Activated CD8-positive, alpha-beta T cell treated with anti-CD3 and anti-CD28 coated beads for 36 hours (primary cell): ENCODE measurements at regions not wholly inside any gene's neighbourhood (a gene's known extent, or its start where the extent isn't known, plus 50 kb on each side); places are given as distances from the start of the nearest gene placed in this dataset.

ENCODE experiments used
- ATAC-seq: fragments of 200-7000 bp; cut with Tn5 transposase; one replicate; pipeline ENCODE4 v1.10.0; 2021; ENCODE audit warnings: mild to moderate bottlenecking, moderate library complexity
- CTCF ChIA-PET: fragments of 350-600 bp; sonication (Branson Sonifier 250); formaldehyde crosslinking; loops from one replicate; lab custom pipeline; 2021; ENCODE audit warnings: antibody characterized with exemption; lab: Charles Lee
- POLR2A ChIA-PET: fragments of 350-600 bp; sonication (Branson Sonifier 250); formaldehyde crosslinking; loops from one replicate; lab custom pipeline; 2021; ENCODE audit warnings: antibody characterized with exemption; lab: Charles Lee
- DNase-seq: peaks from one replicate; pipeline ENCODE4 v3.0.0-alpha.2; 2020
- H3K27ac Mint-ChIP-seq: one replicate; pipeline ENCODE4 v1.8.0; 2021; ENCODE audit warnings: mild to moderate bottlenecking, mixed read lengths
- H3K27me3 Mint-ChIP-seq: one replicate; pipeline ENCODE4 v1.8.0; 2021; ENCODE audit warnings: mixed read lengths
- H3K36me3 Mint-ChIP-seq: one replicate; pipeline ENCODE4 v1.8.0; 2021; ENCODE audit warnings: low read depth, mixed read lengths
- H3K4me1 Mint-ChIP-seq: one replicate; pipeline ENCODE4 v1.8.0; 2021; ENCODE audit warnings: low read depth, mixed read lengths
- H3K4me3 Mint-ChIP-seq: one replicate; pipeline ENCODE4 v1.8.0; 2021; ENCODE audit warnings: mild to moderate bottlenecking, moderate library complexity, mixed read lengths
- H3K9me3 Mint-ChIP-seq: one replicate; pipeline ENCODE4 v1.8.0; 2021; ENCODE audit warnings: mixed read lengths
- intact Hi-C: fragments of 100-400 bp; cut with micrococcal nuclease; formaldehyde crosslinking; loops from one replicate; pipeline ENCODE4 v1.10.0; 2022
- TF ChIP-seq, protein P1 (sequence below): fragments of 200-600 bp; IDR thresholded peaks from one replicate; pipeline ENCODE4 v1.8.0; 2022; ENCODE audit warnings: antibody characterized with exemption, mild to moderate bottlenecking

GRCh38 chr1:56045477-56045876 lies 533.9 kb downstream of the PLPP3 start:
- intact Hi-C loops = no loop called here
- ChIA-PET CTCF (no interaction called here), POLR2A (no interaction called here)
- ATAC-seq (no peak), DNase-seq (no peak)
- TF ChIP-seq, protein P1, sequence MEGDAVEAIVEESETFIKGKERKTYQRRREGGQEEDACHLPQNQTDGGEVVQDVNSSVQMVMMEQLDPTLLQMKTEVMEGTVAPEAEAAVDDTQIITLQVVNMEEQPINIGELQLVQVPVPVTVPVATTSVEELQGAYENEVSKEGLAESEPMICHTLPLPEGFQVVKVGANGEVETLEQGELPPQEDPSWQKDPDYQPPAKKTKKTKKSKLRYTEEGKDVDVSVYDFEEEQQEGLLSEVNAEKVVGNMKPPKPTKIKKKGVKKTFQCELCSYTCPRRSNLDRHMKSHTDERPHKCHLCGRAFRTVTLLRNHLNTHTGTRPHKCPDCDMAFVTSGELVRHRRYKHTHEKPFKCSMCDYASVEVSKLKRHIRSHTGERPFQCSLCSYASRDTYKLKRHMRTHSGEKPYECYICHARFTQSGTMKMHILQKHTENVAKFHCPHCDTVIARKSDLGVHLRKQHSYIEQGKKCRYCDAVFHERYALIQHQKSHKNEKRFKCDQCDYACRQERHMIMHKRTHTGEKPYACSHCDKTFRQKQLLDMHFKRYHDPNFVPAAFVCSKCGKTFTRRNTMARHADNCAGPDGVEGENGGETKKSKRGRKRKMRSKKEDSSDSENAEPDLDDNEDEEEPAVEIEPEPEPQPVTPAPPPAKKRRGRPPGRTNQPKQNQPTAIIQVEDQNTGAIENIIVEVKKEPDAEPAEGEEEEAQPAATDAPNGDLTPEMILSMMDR = no peak
- Mint-ChIP-seq H3K4me1 (no peaks in the 10 kb centered on the region), H3K27me3 (no peaks in the 10 kb centered on the region), H3K4me3 (no peak overlapping the region), H3K9me3 (peaks cover 4% of the 10 kb centered on the region), H3K27ac (no peak overlapping the region), H3K36me3 (no peaks in the 10 kb centered on the region)

GRCh38 chr1:56045062-56045461 lies 534.3 kb downstream of the PLPP3 start:
- no peak overlapping the region for H3K27ac Mint-ChIP-seq
- DNase-seq (no peak), ATAC-seq (no peak)
- no peaks in the 10 kb centered on the region for H3K27me3 Mint-ChIP-seq
- ChIA-PET POLR2A (no interaction called here), CTCF (no interaction called here)
- H3K4me3 Mint-ChIP-seq = no peak overlapping the region
- H3K36me3 Mint-ChIP-seq = no peaks in the 10 kb centered on the region
- TF ChIP-seq, protein P1 = no peak
- no peaks in the 10 kb centered on the region for H3K9me3 Mint-ChIP-seq
- H3K4me1 Mint-ChIP-seq = no peaks in the 10 kb centered on the region
- intact Hi-C loops = no loop called here

GRCh38 chr1:56036479-56036878 lies 542.9 kb downstream of the PLPP3 start:
- ChIA-PET POLR2A (no interaction called here), CTCF (no interaction called here)
- no peak for ATAC-seq
- Mint-ChIP-seq H3K4me1 (no peaks in the 10 kb centered on the region), H3K27me3 (peaks cover 2% of the 10 kb centered on the region), H3K4me3 (no peak overlapping the region), H3K36me3 (no peaks in the 10 kb centered on the region), H3K9me3 (peaks cover 2% of the 10 kb centered on the region), H3K27ac (no peak overlapping the region)
- no peak for DNase-seq
- TF ChIP-seq, protein P1 = no peak
- intact Hi-C loops = no loop called here

- ChIA-PET CTCF (no interaction called here), POLR2A (interaction anchor here (0.6 kb wide), 1 partner anchor 432 kb away, joined by 3 read pairs; no protein-coding TSS in a partner anchor)
- H3K27ac Mint-ChIP-seq = no peak overlapping the region
- H3K36me3 Mint-ChIP-seq = no peaks in the 10 kb centered on the region
- no peak overlapping the region for H3K4me3 Mint-ChIP-seq
- peaks cover 2% of the 10 kb centered on the region for H3K9me3 Mint-ChIP-seq
- no peak for ATAC-seq
- H3K4me1 Mint-ChIP-seq = no peaks in the 10 kb centered on the region
- TF ChIP-seq, protein P1 = no peak
- peaks cover 2% of the 10 kb centered on the region for H3K27me3 Mint-ChIP-seq
- intact Hi-C loops = no loop called here
- no peak for DNase-seq
Measured at GRCh38 chr1:56034847-56035481, 544.4 kb downstream of the PLPP3 start.

- no peak for ATAC-seq
- Mint-ChIP-seq H3K27me3 (peaks cover 2% of the 10 kb centered on the region), H3K4me3 (no peak overlapping the region), H3K36me3 (no peaks in the 10 kb centered on the region), H3K4me1 (no peaks in the 10 kb centered on the region), H3K27ac (no peak overlapping the region), H3K9me3 (peaks cover 2% of the 10 kb centered on the region)
- ChIA-PET POLR2A (no interaction called here), CTCF (no interaction called here)
- TF ChIP-seq, protein P1 = no peak
- intact Hi-C loops = no loop called here
- DNase-seq = no peak
Measured at GRCh38 chr1:56034222-56034621, 545.1 kb downstream of the PLPP3 start.
